Mesenchymal stem cell (in vitro differentiated cells and primary cell): ENCODE measurements at regions not wholly inside any gene's neighbourhood (a gene's known extent, or its start where the extent isn't known, plus 50 kb on each side); places are given as distances from the start of the nearest gene placed in this dataset.

Source experiments
- DNase-seq: peaks from one replicate; pipeline ENCODE4 v3.0.0-alpha.2; 2013
- H2AFZ ChIP-seq: one replicate; pipeline ENCODE4 v1.6.1; 2013; ENCODE audit warnings: low read depth, mild to moderate bottlenecking, control low read depth, inconsistent platforms, low read length, moderate library complexity
- H2AK5ac ChIP-seq: 2 replicates; pipeline ENCODE4 v1.6.1; 2013; ENCODE audit warnings: low read length, moderate library complexity, mild to moderate bottlenecking, inconsistent platforms; ENCODE audit not compliant: severe bottlenecking
- H2BK120ac ChIP-seq: one replicate; pipeline ENCODE4 v1.6.1; 2013; ENCODE audit warnings: low read depth, mild to moderate bottlenecking, inconsistent platforms, low read length, moderate library complexity
- H2BK12ac ChIP-seq, 2 experiments: one replicate each; pipeline ENCODE4 v1.6.1; 2013; ENCODE audit warnings: inconsistent platforms in 2 of 2, low read length in 2 of 2, mild to moderate bottlenecking in 2 of 2, moderate library complexity in 2 of 2, control low read depth in 1 of 2
- H2BK15ac ChIP-seq: one replicate; pipeline ENCODE4 v1.6.1; 2013; ENCODE audit warnings: mild to moderate bottlenecking, low read depth, inconsistent platforms; ENCODE audit not compliant: poor library complexity, severe bottlenecking
- H2BK5ac ChIP-seq: 2 replicates; pipeline ENCODE4 v1.6.1; 2013; ENCODE audit warnings: low read depth, mild to moderate bottlenecking, low read length, control low read depth, inconsistent platforms; ENCODE audit not compliant: poor library complexity, severe bottlenecking
- H3K14ac ChIP-seq, 2 experiments: one replicate each; pipeline ENCODE4 v1.6.1; 2013; ENCODE audit warnings: inconsistent platforms in 2 of 2, low read length in 2 of 2, control low read depth in 1 of 2, mild to moderate bottlenecking in 1 of 2, moderate library complexity in 1 of 2
- H3K18ac ChIP-seq, 2 experiments: one replicate each; pipeline ENCODE4 v1.6.1; 2013; ENCODE audit warnings: inconsistent platforms in 2 of 2, low read length in 2 of 2, control low read depth in 1 of 2, low read depth in 1 of 2, mild to moderate bottlenecking in 1 of 2
- H3K23ac ChIP-seq, 2 experiments: one replicate each; pipeline ENCODE4 v1.6.1; 2013; ENCODE audit warnings: inconsistent platforms in 2 of 2, low read length in 2 of 2, mild to moderate bottlenecking in 2 of 2, moderate library complexity in 2 of 2, control low read depth in 1 of 2
- H3K27ac ChIP-seq: 2 replicates; pipeline ENCODE4 v1.5.1; 2013; ENCODE audit warnings: mild to moderate bottlenecking, moderate library complexity, low read length, control low read depth, inconsistent platforms; ENCODE audit not compliant: poor library complexity, severe bottlenecking
- H3K27me3 ChIP-seq, 2 experiments: 2 replicates each; pipeline versions ENCODE4 v1.6.1 to v1.7.0; 2013; ENCODE audit warnings: low read length in 2 of 2, mild to moderate bottlenecking in 2 of 2, moderate library complexity in 2 of 2, control low read depth in 1 of 2, inconsistent platforms in 1 of 2; ENCODE audit not compliant: control insufficient read depth in 1 of 2, insufficient read depth in 1 of 2
- H3K36me3 ChIP-seq, 2 experiments: 2 replicates each; pipeline versions ENCODE4 v1.6.1 to v1.7.0; 2013; ENCODE audit warnings: low read length in 2 of 2, control low read depth in 1 of 2, inconsistent platforms in 1 of 2, low read depth in 1 of 2, mild to moderate bottlenecking in 1 of 2; ENCODE audit not compliant: insufficient read depth in 2 of 2, control insufficient read depth in 1 of 2
- H3K4ac ChIP-seq, 2 experiments: one replicate each; pipeline ENCODE4 v1.6.1; 2013; ENCODE audit warnings: inconsistent platforms in 2 of 2, low read length in 2 of 2, mild to moderate bottlenecking in 2 of 2, moderate library complexity in 2 of 2, control low read depth in 1 of 2, low read depth in 1 of 2
- H3K4me1 ChIP-seq: 2 replicates; pipeline ENCODE4 v1.6.1; 2013; ENCODE audit warnings: low read depth, low read length, control low read depth; ENCODE audit not compliant: control insufficient read depth, insufficient read depth
- H3K4me2 ChIP-seq: 2 replicates; pipeline ENCODE4 v1.6.1; 2013; ENCODE audit warnings: low read length, mild to moderate bottlenecking, inconsistent platforms; ENCODE audit not compliant: poor library complexity, severe bottlenecking
- H3K4me3 ChIP-seq, 2 experiments: 2 replicates each; pipeline versions ENCODE4 v1.5.1 to v1.7.0; 2013; ENCODE audit warnings: low read length in 2 of 2, mild to moderate bottlenecking in 2 of 2, control low read depth in 1 of 2, low read depth in 1 of 2; ENCODE audit not compliant: insufficient read depth in 1 of 2
- H3K79me1 ChIP-seq: replicated peaks from 2 replicates; pipeline ENCODE4 v1.6.1; 2013; ENCODE audit warnings: mild to moderate bottlenecking, control low read depth, low read length, inconsistent platforms; ENCODE audit not compliant: poor library complexity, severe bottlenecking
- H3K9ac ChIP-seq: 2 replicates; pipeline ENCODE4 v1.7.0; 2013; ENCODE audit warnings: mild to moderate bottlenecking, low read length, moderate library complexity
- H3K9me3 ChIP-seq: 2 replicates; pipeline ENCODE4 v1.7.0; 2013; ENCODE audit warnings: mild to moderate bottlenecking, low read length; ENCODE audit not compliant: control insufficient read depth
- H4K8ac ChIP-seq: one replicate; pipeline ENCODE4 v1.6.1; 2013; ENCODE audit warnings: inconsistent platforms, mild to moderate bottlenecking, low read length, moderate library complexity
- H4K91ac ChIP-seq: one replicate; pipeline ENCODE4 v1.6.1; 2013; ENCODE audit warnings: mild to moderate bottlenecking, low read length, inconsistent platforms
- WGBS: methylation state at CpG from one replicate; pipeline ENCODE4 v1.1.7; 2013; ENCODE audit warnings: mixed read lengths; 5-methylcytosine and 5-hydroxymethylcytosine counted together

GRCh38 chr5:128613766-128614165 lies 75.7 kb upstream of the FBN2 start:
- H2BK120ac ChIP-seq = no peak overlapping the region
- DNase-seq = no peak
- H2AK5ac ChIP-seq = no peak overlapping the region
- H3K4me2 ChIP-seq = no peak overlapping the region
- no peak overlapping the region for H3K18ac ChIP-seq
- no peaks in the 10 kb centered on the region for H3K36me3 ChIP-seq
- no peak overlapping the region for H3K14ac ChIP-seq
- H3K9ac ChIP-seq = no peak overlapping the region
- no peak overlapping the region for H2BK12ac ChIP-seq
- H3K4me3 ChIP-seq = no peak overlapping the region
- no peaks in the 10 kb centered on the region for H3K4me1 ChIP-seq
- no peak overlapping the region for H3K23ac ChIP-seq
- no peak overlapping the region for H4K91ac ChIP-seq
- no peaks in the 10 kb centered on the region for H3K79me1 ChIP-seq
- peaks cover 4% of the 10 kb centered on the region for H3K9me3 ChIP-seq
- no peak overlapping the region for H2BK15ac ChIP-seq
- no peak overlapping the region for H3K4ac ChIP-seq
- H2BK5ac ChIP-seq = no peak overlapping the region
- no peaks in the 10 kb centered on the region for H3K27me3 ChIP-seq
- H4K8ac ChIP-seq = no peak overlapping the region
- no peak overlapping the region for H3K27ac ChIP-seq
- H2AFZ ChIP-seq = no peak overlapping the region

GRCh38 chr5:128615578-128615977 lies 77.5 kb upstream of the FBN2 start:
- H3K18ac ChIP-seq = no peak overlapping the region

DNA sequence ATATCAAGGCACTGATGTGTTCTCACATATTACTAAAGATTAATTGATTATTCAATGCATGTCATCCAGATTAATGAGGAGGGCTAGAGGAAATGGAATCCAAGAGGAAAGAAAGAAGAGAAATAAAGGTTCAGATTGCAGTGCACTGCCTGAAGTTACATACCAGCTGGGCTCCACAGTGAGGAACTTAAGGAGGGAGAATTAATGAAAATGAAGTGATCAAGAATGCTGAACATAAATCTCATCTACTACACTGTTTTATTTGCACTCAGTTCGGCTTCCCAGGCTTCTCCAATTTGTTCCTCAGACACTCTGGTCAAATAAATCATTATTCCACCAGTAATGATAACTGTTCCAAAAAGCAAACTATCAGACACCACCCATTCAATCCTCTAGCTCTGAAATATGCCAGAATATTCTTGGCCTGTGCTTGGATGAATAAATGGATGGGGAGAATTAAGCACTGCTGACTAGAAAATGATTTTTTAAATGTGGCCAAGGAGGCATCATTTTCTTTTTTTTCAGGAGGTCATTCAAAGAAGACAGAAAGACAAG lies 88.6 kb upstream of the FBN2 start:
- no peak overlapping the region for H2BK120ac ChIP-seq
- no peak overlapping the region for H3K9ac ChIP-seq
- H2BK5ac ChIP-seq = no peak overlapping the region
- no peak for DNase-seq
- no peak overlapping the region for H2AK5ac ChIP-seq
- H3K4me1 ChIP-seq = no peaks in the 10 kb centered on the region
- H2BK15ac ChIP-seq = no peak overlapping the region
- WGBS = 75% methylated on average over 1 of the region's 1 CpG
- H3K27me3 ChIP-seq = no peaks in the 10 kb centered on the region
- H3K79me1 ChIP-seq = no peaks in the 10 kb centered on the region
- H4K8ac ChIP-seq = no peak overlapping the region
- no peak overlapping the region for H2AFZ ChIP-seq
- no peak overlapping the region for H3K27ac ChIP-seq
- no peak overlapping the region for H3K4ac ChIP-seq
- H4K91ac ChIP-seq = no peak overlapping the region
- H2BK12ac ChIP-seq = no peak overlapping the region
- H3K4me2 ChIP-seq = no peak overlapping the region
- no peak overlapping the region for H3K18ac ChIP-seq
- H3K4me3 ChIP-seq = no peak overlapping the region
- H3K9me3 ChIP-seq = no peaks in the 10 kb centered on the region
- H3K36me3 ChIP-seq = no peaks in the 10 kb centered on the region
- no peak overlapping the region for H3K14ac ChIP-seq
- no peak overlapping the region for H3K23ac ChIP-seq

More at GRCh38 chr5:128615578-128615977, 77.5 kb upstream of the FBN2 start:
- Histone ChIP-seq H3K14ac (no peak overlapping the region), H2BK15ac (no peak overlapping the region), H2AFZ (no peak overlapping the region), H4K91ac (no peak overlapping the region), H3K4me2 (no peak overlapping the region), H3K27ac (no peak overlapping the region), H3K9ac (no peak overlapping the region), H3K23ac (no peak overlapping the region), H3K4me3 (no peak overlapping the region), H2AK5ac (no peak overlapping the region), H3K9me3 (no peaks in the 10 kb centered on the region), H2BK12ac (no peak overlapping the region), H4K8ac (no peak overlapping the region), H3K36me3 (no peaks in the 10 kb centered on the region), H3K4ac (no peak overlapping the region), H2BK5ac (no peak overlapping the region), H3K27me3 (no peaks in the 10 kb centered on the region), H2BK120ac (no peak overlapping the region), H3K79me1 (no peaks in the 10 kb centered on the region), H3K4me1 (no peaks in the 10 kb centered on the region)
- no peak for DNase-seq

DNA sequence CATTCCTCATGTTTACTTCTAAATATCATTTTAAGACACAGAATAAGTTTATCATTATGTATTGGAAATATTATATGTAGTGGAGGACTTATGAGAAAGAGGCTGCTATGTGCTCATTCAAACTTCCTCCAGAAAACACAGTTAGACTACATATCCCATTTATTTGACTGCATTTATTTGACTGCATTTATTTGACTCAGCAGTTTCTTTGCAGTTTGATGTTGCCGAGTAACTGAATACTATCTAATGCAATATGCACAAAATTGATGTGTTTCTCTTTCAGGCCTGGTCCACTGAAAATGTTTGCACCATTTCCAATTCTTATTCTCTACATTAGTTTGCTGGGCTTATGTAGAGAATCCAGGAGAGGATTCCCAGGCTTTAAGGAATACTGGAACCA lies 89.9 kb upstream of the FBN2 start:
- no peaks in the 10 kb centered on the region for H3K79me1 ChIP-seq
- H4K8ac ChIP-seq = no peak overlapping the region
- H3K23ac ChIP-seq = no peak overlapping the region
- H3K4ac ChIP-seq = no peak overlapping the region
- H3K27me3 ChIP-seq = no peaks in the 10 kb centered on the region
- H3K4me3 ChIP-seq = no peak overlapping the region
- DNase-seq = no peak
- no peak overlapping the region for H2AK5ac ChIP-seq
- no peaks in the 10 kb centered on the region for H3K4me1 ChIP-seq
- no peaks in the 10 kb centered on the region for H3K9me3 ChIP-seq
- H2BK5ac ChIP-seq = no peak overlapping the region
- 100% methylated on average over 1 of the region's 1 CpG for WGBS
- H3K4me2 ChIP-seq = no peak overlapping the region
- H2AFZ ChIP-seq = no peak overlapping the region
- no peak overlapping the region for H3K18ac ChIP-seq
- no peak overlapping the region for H2BK120ac ChIP-seq
- H3K14ac ChIP-seq = no peak overlapping the region
- no peak overlapping the region for H3K9ac ChIP-seq
- no peaks in the 10 kb centered on the region for H3K36me3 ChIP-seq
- no peak overlapping the region for H4K91ac ChIP-seq
- no peak overlapping the region for H3K27ac ChIP-seq
- no peak overlapping the region for H2BK15ac ChIP-seq
- H2BK12ac ChIP-seq = no peak overlapping the region
